ENCODE measurements at regions not wholly inside any gene's neighbourhood (a gene's known extent, or its start where the extent isn't known, plus 50 kb on each side); places are given as distances from the start of the nearest gene placed in this dataset.

- no peak for DNase-seq (ENCODE audit: extremely low spot score in 2 of 2)
- intact Hi-C loops (cut with DNase I), result no loop called here
- Histone ChIP-seq H3K4me3 (no peak overlapping the region), H3K4me1 (no peaks in the 10 kb centered on the region), H3K27ac (no peak overlapping the region), H3K9me3 (no peaks in the 10 kb centered on the region), H3K36me3 (no peaks in the 10 kb centered on the region), H3K27me3 (no peaks in the 10 kb centered on the region)
- TF ChIP-seq POLR2A (IDR thresholded peaks at IDR 0.05) (no peak), POLR2AphosphoS5 (IDR thresholded peaks at IDR 0.05; ENCODE audit: insufficient read depth in 1 of 2, low read depth in 1 of 2) (no peak), CTCF (IDR thresholded peaks at IDR 0.05) (no peak)
Measured at GRCh38 chr13:76804801-76805200, 81.4 kb downstream of the KCTD12 start.

GRCh38 chr13:76803831-76804230, 82.4 kb downstream of the KCTD12 start:
- no peak for DNase-seq (ENCODE audit: extremely low spot score in 2 of 2)
- Histone ChIP-seq H3K27ac (no peak overlapping the region), H3K4me1 (no peaks in the 10 kb centered on the region), H3K9me3 (no peaks in the 10 kb centered on the region), H3K36me3 (no peaks in the 10 kb centered on the region), H3K4me3 (no peak overlapping the region), H3K27me3 (no peaks in the 10 kb centered on the region)
- intact Hi-C loops (cut with DNase I), result no loop called here
- TF ChIP-seq POLR2A (IDR thresholded peaks at IDR 0.05) (no peak), CTCF (IDR thresholded peaks at IDR 0.05) (no peak), POLR2AphosphoS5 (IDR thresholded peaks at IDR 0.05; ENCODE audit: insufficient read depth in 1 of 2, low read depth in 1 of 2) (no peak)

- H3K36me3 ChIP-seq, result no peaks in the 10 kb centered on the region
- H3K9me3 ChIP-seq, result no peaks in the 10 kb centered on the region
- H3K27me3 ChIP-seq, result no peaks in the 10 kb centered on the region
- no peak for TF ChIP-seq POLR2AphosphoS5 (IDR thresholded peaks at IDR 0.05; ENCODE audit: insufficient read depth in 1 of 2, low read depth in 1 of 2)
- TF ChIP-seq POLR2A (IDR thresholded peaks at IDR 0.05), result no peak
- TF ChIP-seq CTCF (IDR thresholded peaks at IDR 0.05), result no peak
- no peaks in the 10 kb centered on the region for H3K4me1 ChIP-seq
- intact Hi-C loops (cut with DNase I), result no loop called here
- H3K4me3 ChIP-seq, result no peak overlapping the region
- H3K27ac ChIP-seq, result no peak overlapping the region
- DNase-seq (ENCODE audit: extremely low spot score in 2 of 2), result no peak
Measured at GRCh38 chr13:76800943-76801342, 85.3 kb downstream of the KCTD12 start.

GRCh38 chr13:76799696-76800095, 86.5 kb downstream of the KCTD12 start:
- Histone ChIP-seq H3K4me1 (no peaks in the 10 kb centered on the region), H3K27ac (no peak overlapping the region), H3K36me3 (no peaks in the 10 kb centered on the region), H3K9me3 (no peaks in the 10 kb centered on the region), H3K4me3 (no peak overlapping the region), H3K27me3 (no peaks in the 10 kb centered on the region)
- no peak for DNase-seq (ENCODE audit: extremely low spot score in 2 of 2)
- TF ChIP-seq CTCF (IDR thresholded peaks at IDR 0.05), result no peak
- TF ChIP-seq POLR2AphosphoS5 (IDR thresholded peaks at IDR 0.05; ENCODE audit: insufficient read depth in 1 of 2, low read depth in 1 of 2), result no peak
- no peak for TF ChIP-seq POLR2A (IDR thresholded peaks at IDR 0.05)
- intact Hi-C loops (cut with DNase I), result no loop called here

DNA sequence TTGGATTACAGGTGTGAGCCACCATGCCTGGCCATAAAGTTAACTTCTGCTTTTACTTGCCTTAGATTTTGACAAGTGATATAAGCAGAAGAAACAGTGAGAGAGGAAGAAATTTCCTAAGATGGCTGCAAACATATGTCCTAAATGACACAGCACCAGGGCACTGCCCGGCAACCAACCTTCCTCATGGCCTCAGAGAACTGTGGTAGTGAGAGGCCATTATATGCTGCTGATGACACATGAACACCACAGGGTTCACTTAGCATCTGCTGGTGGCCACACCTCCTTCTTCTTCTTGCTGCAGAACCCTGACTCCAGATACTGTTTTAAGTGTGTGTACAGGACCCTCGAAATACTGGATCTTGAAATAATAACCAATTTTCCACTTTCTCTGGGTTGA, 88.2 kb downstream of the KCTD12 start:
- intact Hi-C loops (cut with DNase I), result no loop called here
- Histone ChIP-seq H3K27me3 (no peaks in the 10 kb centered on the region), H3K9me3 (no peaks in the 10 kb centered on the region), H3K27ac (no peak overlapping the region), H3K4me1 (no peaks in the 10 kb centered on the region), H3K4me3 (no peak overlapping the region), H3K36me3 (no peaks in the 10 kb centered on the region)
- no peak for DNase-seq (ENCODE audit: extremely low spot score in 2 of 2)
- TF ChIP-seq POLR2A (IDR thresholded peaks at IDR 0.05) (no peak), CTCF (IDR thresholded peaks at IDR 0.05) (no peak), POLR2AphosphoS5 (IDR thresholded peaks at IDR 0.05; ENCODE audit: insufficient read depth in 1 of 2, low read depth in 1 of 2) (no peak)
